Astrocyte of the cerebellum (primary cell): ENCODE measurements at regions not wholly inside any gene's neighbourhood (a gene's known extent, or its start where the extent isn't known, plus 50 kb on each side); places are given as distances from the start of the nearest gene placed in this dataset.

ENCODE experiments used
- DNase-seq: peaks from one replicate; pipeline ENCODE4 v3.0.0-alpha.2; 2011; ENCODE audit warnings: low read depth
- H3K4me3 ChIP-seq: 2 replicates; pipeline ENCODE4 v1.5.1; 2011; ENCODE audit warnings: mild to moderate bottlenecking, low read depth, low read length, moderate library complexity
- in situ Hi-C: cut with HindIII; loops from 2 replicates; pipeline ENCODE4 v1.10.0; 2017; ENCODE audit warnings: low sequenced_read_pairs
- TF ChIP-seq, protein P1 (sequence below): IDR thresholded peaks from 2 replicates; pipeline ENCODE4 v1.5.1; 2012; ENCODE audit warnings: low read length, low read depth, moderate library complexity, mild to moderate bottlenecking; ENCODE audit errors: missing control alignments

DNA sequence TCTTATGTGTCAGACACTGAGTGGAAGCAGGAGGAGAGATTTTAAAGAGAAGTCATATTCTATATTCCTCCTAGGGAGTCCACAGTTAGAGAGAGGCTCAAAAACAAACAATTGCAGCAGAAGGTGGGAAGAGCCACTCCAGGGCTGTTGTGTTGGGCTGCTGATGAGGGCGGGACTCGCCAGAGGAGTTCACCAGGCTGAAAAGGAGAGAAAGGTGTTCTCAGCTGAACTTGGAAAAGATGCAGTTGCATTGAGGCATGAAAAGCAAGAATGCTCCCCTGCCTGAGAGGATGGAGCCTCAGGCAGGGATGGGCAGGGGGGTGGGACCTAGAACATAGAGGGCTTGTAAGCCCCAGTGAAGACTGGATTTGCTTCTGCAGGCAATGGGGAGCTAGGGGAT lies 324.2 kb downstream of the CXCL12 start:
- in situ Hi-C loops = no loop called here
- no peak overlapping the region for H3K4me3 ChIP-seq
- DNase-seq = no peak
- TF ChIP-seq, protein P1, sequence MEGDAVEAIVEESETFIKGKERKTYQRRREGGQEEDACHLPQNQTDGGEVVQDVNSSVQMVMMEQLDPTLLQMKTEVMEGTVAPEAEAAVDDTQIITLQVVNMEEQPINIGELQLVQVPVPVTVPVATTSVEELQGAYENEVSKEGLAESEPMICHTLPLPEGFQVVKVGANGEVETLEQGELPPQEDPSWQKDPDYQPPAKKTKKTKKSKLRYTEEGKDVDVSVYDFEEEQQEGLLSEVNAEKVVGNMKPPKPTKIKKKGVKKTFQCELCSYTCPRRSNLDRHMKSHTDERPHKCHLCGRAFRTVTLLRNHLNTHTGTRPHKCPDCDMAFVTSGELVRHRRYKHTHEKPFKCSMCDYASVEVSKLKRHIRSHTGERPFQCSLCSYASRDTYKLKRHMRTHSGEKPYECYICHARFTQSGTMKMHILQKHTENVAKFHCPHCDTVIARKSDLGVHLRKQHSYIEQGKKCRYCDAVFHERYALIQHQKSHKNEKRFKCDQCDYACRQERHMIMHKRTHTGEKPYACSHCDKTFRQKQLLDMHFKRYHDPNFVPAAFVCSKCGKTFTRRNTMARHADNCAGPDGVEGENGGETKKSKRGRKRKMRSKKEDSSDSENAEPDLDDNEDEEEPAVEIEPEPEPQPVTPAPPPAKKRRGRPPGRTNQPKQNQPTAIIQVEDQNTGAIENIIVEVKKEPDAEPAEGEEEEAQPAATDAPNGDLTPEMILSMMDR = no peak

DNA sequence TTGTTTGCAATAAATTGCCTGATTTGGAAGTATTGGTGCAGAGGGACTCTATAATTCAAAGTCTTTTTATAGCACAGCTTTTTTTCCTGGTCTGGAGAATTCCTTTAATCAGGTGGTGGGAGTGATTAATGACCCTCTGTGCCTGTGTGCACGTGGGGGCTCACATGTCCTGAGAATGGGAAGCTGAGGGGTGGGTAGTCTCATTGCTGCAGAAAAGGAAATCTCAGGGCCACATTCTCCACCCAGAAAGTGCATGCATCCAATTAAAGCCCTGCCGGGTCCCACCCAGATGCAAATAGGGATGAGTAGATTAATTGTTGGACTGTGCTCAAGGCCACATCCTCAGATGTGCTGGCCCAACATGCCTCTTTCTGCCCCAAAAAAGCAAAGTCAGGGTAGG lies 324.7 kb downstream of the CXCL12 start:
- H3K4me3 ChIP-seq = no peak overlapping the region
- in situ Hi-C loops = no loop called here
- TF ChIP-seq, protein P1 = no peak
- DNase-seq = no peak

GRCh38 chr10:44058259-44058658 lies 326.6 kb downstream of the CXCL12 start:
- DNase-seq = no peak
- no peak overlapping the region for H3K4me3 ChIP-seq
- in situ Hi-C loops = no loop called here
- TF ChIP-seq, protein P1 = no peak

DNA sequence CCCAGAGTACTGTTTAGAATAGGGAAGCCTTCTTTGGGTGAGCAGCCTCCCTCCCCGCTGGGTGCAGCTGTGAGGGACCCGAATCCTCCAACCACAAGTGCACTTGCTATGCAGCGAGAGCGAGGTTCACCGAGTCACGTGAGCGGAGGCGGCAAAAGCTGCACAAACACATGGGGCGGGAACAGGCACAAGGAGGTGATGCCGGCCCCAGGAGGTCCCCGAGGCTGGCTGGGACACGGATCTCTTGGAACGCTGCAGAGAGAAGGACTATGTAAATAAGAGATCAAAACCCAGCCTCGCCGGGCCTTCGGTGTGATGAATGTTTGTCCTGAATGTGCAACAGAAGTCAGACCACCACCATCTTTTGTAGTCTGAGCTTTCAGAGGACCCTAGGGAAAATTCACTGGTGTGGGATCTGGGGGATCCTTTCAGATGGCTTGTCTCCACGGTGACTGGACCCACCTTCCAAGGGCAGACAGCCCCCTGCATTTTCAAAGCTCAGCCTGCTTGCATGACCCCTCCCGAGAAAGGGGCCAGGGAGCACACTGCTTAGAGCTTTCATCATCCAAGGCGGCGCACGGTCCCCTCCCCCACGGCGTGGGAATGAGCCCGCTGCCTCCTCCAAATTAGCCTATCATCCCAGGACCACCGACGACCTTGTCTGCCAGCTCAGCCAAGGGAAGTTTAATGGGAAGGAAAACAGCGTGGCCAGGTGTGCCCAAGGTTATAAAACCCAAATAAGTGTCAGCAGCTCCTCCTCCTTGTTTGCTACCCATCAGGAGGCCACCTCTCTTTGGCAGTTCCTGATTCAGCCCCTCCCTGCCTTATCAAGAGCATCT lies 327.7 kb downstream of the CXCL12 start:
- in situ Hi-C loops = no loop called here
- H3K4me3 ChIP-seq = no peak overlapping the region
- TF ChIP-seq, protein P1 = no peak
- DNase-seq = no peak

DNA sequence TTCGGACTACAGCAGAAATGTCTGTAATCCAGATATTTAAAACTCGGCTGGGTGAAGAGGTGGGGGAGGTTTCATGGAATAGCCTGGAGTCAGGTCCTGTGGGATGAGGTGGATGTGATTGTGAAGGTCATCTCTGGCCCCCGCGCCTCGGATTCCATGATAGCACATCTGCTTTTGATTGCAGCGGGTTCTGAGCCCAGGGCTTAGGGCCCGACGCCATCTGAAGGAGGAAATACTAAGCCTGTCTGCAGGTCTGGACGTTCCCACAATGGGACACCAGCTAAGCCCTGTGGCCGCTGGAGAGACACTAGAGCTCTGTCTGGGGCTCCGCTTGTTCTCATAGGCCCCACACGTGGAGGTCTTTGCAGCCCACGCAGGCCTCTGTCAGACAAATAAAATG lies 328.7 kb downstream of the CXCL12 start:
- no peak overlapping the region for H3K4me3 ChIP-seq
- TF ChIP-seq, protein P1 = no peak
- DNase-seq = no peak
- in situ Hi-C loops = no loop called here

DNA sequence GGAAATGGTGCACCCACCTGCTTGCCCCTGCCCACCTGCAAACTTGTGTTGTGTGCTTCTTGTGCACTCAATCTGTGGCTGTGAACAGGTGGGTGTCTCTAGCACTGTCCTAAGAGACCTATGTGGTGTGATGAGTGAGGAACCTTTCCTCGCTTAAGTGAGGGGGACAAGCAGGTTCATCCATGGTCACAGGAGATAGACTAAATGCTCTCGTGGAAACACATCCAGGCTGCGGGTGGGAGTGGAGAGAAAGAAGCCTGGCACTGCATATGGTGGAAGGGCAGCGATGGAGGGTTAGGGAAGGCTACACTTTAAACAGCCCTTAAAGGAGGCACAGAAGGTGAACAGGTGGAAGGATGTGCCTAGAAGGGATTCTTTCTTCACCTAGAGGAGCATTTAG lies 330.9 kb downstream of the CXCL12 start:
- TF ChIP-seq, protein P1 = no peak
- H3K4me3 ChIP-seq = no peak overlapping the region
- in situ Hi-C loops = no loop called here
- no peak for DNase-seq

DNA sequence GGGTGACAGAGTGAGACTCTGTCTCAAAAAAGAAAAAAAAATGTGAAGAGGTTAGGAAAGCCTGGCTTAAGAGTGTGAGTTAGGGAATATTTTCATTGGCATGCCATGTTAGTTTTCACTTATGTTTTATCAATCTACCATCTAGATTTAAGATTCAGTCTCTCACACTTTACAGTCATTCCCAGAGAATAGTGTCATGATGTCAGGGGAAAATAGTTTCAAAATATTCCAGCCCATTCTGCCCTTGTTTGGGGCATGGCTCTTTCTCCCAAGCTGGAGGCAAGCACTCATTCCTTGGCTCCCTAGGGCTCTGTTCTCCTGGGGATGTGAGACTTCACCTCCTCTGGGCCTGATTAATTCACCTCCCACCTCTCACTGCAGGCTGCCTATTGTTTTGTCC lies 331.5 kb downstream of the CXCL12 start:
- in situ Hi-C loops = no loop called here
- no peak overlapping the region for H3K4me3 ChIP-seq
- TF ChIP-seq, protein P1 = no peak
- DNase-seq = no peak
